SIG-M5 (cell line): ENCODE measurements at regions not wholly inside any gene's neighbourhood (a gene's known extent, or its start where the extent isn't known, plus 50 kb on each side); places are given as distances from the start of the nearest gene placed in this dataset.

Experiments used
- DNase-seq: peaks from one replicate; lab custom pipeline; 2025; lab: John Stamatoyannopoulos, UW

GRCh38 chr2:100192825-100193224 is 50.4 kb upstream of the AFF3 start:
- DNase-seq = no peak

GRCh38 chr2:100192300-100192699 is 49.9 kb upstream of the AFF3 start:
- DNase-seq = no peak
